SK-N-MC (cell line): ENCODE measurements at regions not wholly inside any gene's neighbourhood (a gene's known extent, or its start where the extent isn't known, plus 50 kb on each side); places are given as distances from the start of the nearest gene placed in this dataset.
"Not testable (repeated sequence)": the region's sequence is repeated elsewhere in the genome, so short reads cannot be mapped to it uniquely, and the experiment has no call there.

Experiments used
- DNase-seq: peaks from one replicate; pipeline ENCODE4 v3.0.0-alpha.2; 2011; ENCODE audit warnings: low read depth, low spot score
- H3K27ac ChIP-seq: fragments of 200-600 bp; sonication (generic); 2 replicates; pipeline ENCODE4 v1.5.1; 2016; ENCODE audit warnings: mixed run types
- H3K36me3 ChIP-seq: fragments of 200-600 bp; sonication (generic); 2 replicates; pipeline ENCODE4 v1.6.1; 2017; ENCODE audit warnings: antibody characterized with exemption, low read length, mixed read lengths; ENCODE audit not compliant: insufficient read depth
- H3K4me3 ChIP-seq: fragments of 200-600 bp; sonication (generic); 2 replicates; pipeline ENCODE4 v1.5.1; 2016
- H3K9ac ChIP-seq: fragments of 200-600 bp; sonication (generic); 2 replicates; pipeline ENCODE4 v1.8.0; 2017; ENCODE audit warnings: mixed run types, mixed read lengths; ENCODE audit not compliant: insufficient read length
- H3K9me3 ChIP-seq: fragments of 200-600 bp; sonication (generic); 2 replicates; pipeline ENCODE4 v1.6.1; 2017; ENCODE audit warnings: low read depth, mild to moderate bottlenecking, antibody characterized with exemption, low read length, moderate library complexity, mixed read lengths
- EZH2 ChIP-seq: fragments of 200-600 bp; sonication (generic); IDR thresholded peaks from one replicate; pipeline ENCODE4 v1.6.1; 2017; ENCODE audit warnings: antibody characterized with exemption
- FOXP2 ChIP-seq: optimal IDR thresholded peaks from 2 replicates; pipeline ENCODE3; 2011; ENCODE audit warnings: mild to moderate bottlenecking, moderate library complexity; ENCODE audit not compliant: insufficient read depth; ENCODE audit errors: extremely low read length, control extremely low read depth
- POLR2AphosphoS5 ChIP-seq: IDR thresholded peaks from 2 replicates; pipeline ENCODE4 v1.6.1; 2012; ENCODE audit warnings: mild to moderate bottlenecking, low read depth, low read length, borderline replicate concordance

GRCh38 chr15:75114327-75114726 is 87.4 kb upstream of the C15orf39 start:
- no peak overlapping the region for H3K9ac ChIP-seq
- H3K27ac ChIP-seq, result no peak overlapping the region
- no peak overlapping the region for H3K4me3 ChIP-seq
- H3K36me3 ChIP-seq, result no peaks in the 10 kb centered on the region
- no peak for TF ChIP-seq FOXP2
- TF ChIP-seq POLR2AphosphoS5, result no peak
- TF ChIP-seq EZH2, result no peak
- H3K9me3 ChIP-seq, result no peaks in the 10 kb centered on the region
- no peak for DNase-seq

DNA sequence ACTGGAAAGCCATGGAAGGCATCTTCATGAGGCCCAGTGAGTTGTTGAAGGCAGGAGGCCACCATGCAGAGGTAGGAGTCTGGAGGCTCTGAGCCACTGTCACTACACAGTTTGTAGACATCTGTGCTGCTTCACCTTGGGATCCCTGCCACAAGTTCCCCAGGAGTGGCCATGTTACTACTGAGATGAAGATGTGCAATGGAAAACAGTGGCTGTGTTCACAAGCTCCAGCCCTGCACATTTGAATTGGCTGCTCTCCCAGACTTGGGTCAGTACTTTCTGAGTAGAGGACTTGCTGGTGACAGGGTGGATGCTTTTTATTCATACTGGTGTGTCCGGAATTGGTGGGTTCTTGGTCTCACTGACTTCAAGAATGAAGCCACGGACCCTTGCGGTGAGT is 86.9 kb upstream of the C15orf39 start:
- H3K9me3 ChIP-seq, result no peaks in the 10 kb centered on the region
- TF ChIP-seq POLR2AphosphoS5 (no peak), EZH2 (no peak), FOXP2 (no peak)
- H3K9ac ChIP-seq, result no peak overlapping the region
- no peaks in the 10 kb centered on the region for H3K36me3 ChIP-seq
- no peak overlapping the region for H3K27ac ChIP-seq
- DNase-seq, result no peak
- no peak overlapping the region for H3K4me3 ChIP-seq

DNA sequence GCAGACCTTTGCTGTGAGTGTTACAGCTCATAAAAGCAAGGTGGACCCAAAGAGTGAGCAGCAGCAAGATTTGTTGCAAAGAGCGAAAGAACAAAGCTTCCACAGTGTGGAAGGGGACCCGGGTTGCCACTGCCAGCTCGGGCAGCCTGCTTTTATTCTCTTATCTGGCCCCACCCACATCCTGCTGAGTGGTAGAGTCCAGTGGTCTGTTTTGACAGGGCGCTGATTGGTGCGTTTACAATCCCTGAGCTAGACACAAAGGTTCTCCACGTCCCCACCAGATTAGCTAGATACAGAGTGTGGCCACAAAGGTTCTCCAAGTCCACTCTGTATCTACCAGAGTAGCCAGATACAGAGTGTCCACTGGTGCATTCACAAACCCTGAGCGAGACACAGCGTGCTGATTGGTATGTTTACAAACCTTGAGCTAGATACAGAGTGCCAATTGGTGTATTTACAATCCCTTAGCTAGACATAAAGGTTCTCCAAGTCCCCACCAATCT is 86.2 kb upstream of the C15orf39 start:
- H3K9me3 ChIP-seq, H3K36me3 ChIP-seq, DNase-seq, H3K9ac ChIP-seq, H3K27ac ChIP-seq, H3K4me3 ChIP-seq: not testable (repeated sequence)

- H3K9ac ChIP-seq, H3K27ac ChIP-seq, H3K36me3 ChIP-seq, DNase-seq, H3K4me3 ChIP-seq, H3K9me3 ChIP-seq: not testable (repeated sequence)
These were observed 85.5 kb upstream of the C15orf39 start for GRCh38 chr15:75116143-75116542.

DNA sequence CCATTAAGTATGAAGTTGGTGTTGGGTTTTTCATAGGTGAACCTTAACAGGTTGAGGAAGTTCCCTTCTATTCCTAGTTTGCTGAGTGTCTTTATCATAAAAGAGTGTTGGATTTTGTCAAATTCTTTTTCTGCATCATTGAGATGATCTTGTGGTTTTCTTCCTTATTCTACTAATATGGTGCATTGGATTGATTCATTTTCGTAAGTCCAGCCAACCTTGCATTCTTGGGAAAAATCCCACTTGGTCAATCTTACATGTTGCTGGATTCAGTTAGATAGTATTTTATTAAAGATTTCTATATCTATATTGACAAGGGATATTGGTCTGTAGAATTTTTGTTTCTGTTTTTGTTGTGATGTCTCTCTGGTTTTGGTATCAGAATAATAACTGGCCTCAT is 83.7 kb upstream of the C15orf39 start:
- H3K36me3 ChIP-seq, result no peaks in the 10 kb centered on the region
- H3K9me3 ChIP-seq, result no peaks in the 10 kb centered on the region
- TF ChIP-seq EZH2 (no peak), FOXP2 (no peak), POLR2AphosphoS5 (no peak)
- no peak overlapping the region for H3K4me3 ChIP-seq
- DNase-seq, result no peak
- H3K27ac ChIP-seq, result no peak overlapping the region
- H3K9ac ChIP-seq, result no peak overlapping the region

- H3K9me3 ChIP-seq, H3K9ac ChIP-seq, H3K4me3 ChIP-seq, H3K36me3 ChIP-seq, DNase-seq, H3K27ac ChIP-seq: not testable (repeated sequence)
These were observed 82.4 kb upstream of the C15orf39 start for GRCh38 chr15:75119312-75119711.

DNA sequence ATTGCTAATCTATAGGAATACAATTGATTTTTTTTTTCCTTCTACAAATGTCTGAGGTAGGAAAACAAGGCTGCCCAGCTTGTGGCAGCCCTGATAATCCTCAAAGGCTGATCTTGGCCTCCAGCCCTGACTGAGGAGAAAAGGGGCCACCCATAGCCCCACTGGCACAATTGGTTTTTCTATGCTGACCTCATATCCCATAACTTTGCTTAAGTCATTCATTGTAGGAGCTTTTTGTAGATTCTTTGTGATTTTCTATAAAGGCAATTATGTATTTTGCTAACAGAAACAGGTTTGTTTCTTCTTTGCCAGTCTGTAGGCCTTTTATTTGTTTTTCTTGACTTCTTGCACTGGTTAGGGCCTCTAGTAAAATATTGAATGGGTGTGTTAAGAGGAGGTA is 80.2 kb upstream of the C15orf39 start:
- DNase-seq, result no peak
- Histone ChIP-seq H3K9ac (no peak overlapping the region), H3K4me3 (no peak overlapping the region), H3K36me3 (no peaks in the 10 kb centered on the region), H3K9me3 (no peaks in the 10 kb centered on the region), H3K27ac (no peak overlapping the region)
- TF ChIP-seq POLR2AphosphoS5 (no peak), EZH2 (no peak)

GRCh38 chr15:75123395-75123794 is 78.3 kb upstream of the C15orf39 start:
- Histone ChIP-seq H3K27ac (peak overlapping the region; percentile 96), H3K9ac (peak overlapping the region; percentile 55), H3K9me3 (no peaks in the 10 kb centered on the region), H3K4me3 (peak overlapping the region; percentile 55), H3K36me3 (no peaks in the 10 kb centered on the region)
- peak; percentile 93 for DNase-seq
- TF ChIP-seq EZH2 (no peak), POLR2AphosphoS5 (peak; percentile 40; the same call in 1 of the 2 replicates)

GRCh38 chr15:75124278-75124677 is 77.4 kb upstream of the C15orf39 start:
- peak overlapping the region; percentile 96 for H3K27ac ChIP-seq
- not testable (repeated sequence) for H3K36me3 ChIP-seq

GRCh38 chr15:75125935-75126334 is 75.7 kb upstream of the C15orf39 start:
- Histone ChIP-seq H3K36me3 (no peaks in the 10 kb centered on the region), H3K9me3 (no peaks in the 10 kb centered on the region), H3K4me3 (no peak overlapping the region), H3K27ac (no peak overlapping the region), H3K9ac (no peak overlapping the region)
- no peak for DNase-seq
- TF ChIP-seq FOXP2, result no peak
- TF ChIP-seq POLR2AphosphoS5, result no peak

More at GRCh38 chr15:75124278-75124677, 77.4 kb upstream of the C15orf39 start:
- not testable (repeated sequence) for DNase-seq, H3K9ac ChIP-seq, H3K4me3 ChIP-seq, H3K9me3 ChIP-seq
